GM23338 (cell line): ENCODE measurements at regions not wholly inside any gene's neighbourhood (a gene's known extent, or its start where the extent isn't known, plus 50 kb on each side); places are given as distances from the start of the nearest gene placed in this dataset.

Experiments used
- ATAC-seq: fragments of 200-7000 bp; cut with Tn5 transposase; 3 replicates; pipeline ENCODE4 v1.9.1; 2020
- DNase-seq: peaks from one replicate; pipeline ENCODE4 v3.0.0-alpha.2; 2015; ENCODE audit warnings: low spot score
- H2AFZ ChIP-seq: fragments of 200-600 bp; sonication (generic); 2 replicates; pipeline ENCODE4 v1.8.0; 2016; ENCODE audit warnings: antibody characterized with exemption, mild to moderate bottlenecking, moderate library complexity
- H3F3A ChIP-seq: fragments of 200-600 bp; sonication (generic); replicated peaks from 2 replicates; pipeline ENCODE4 v1.8.0; 2017; ENCODE audit warnings: antibody characterized with exemption, mixed run types, low read depth
- H3K27ac ChIP-seq: fragments of 200-600 bp; sonication (generic); 2 replicates; pipeline ENCODE4 v1.6.1; 2016; ENCODE audit warnings: low read depth
- H3K27me3 ChIP-seq: fragments of 200-600 bp; sonication (generic); 2 replicates; pipeline ENCODE4 v1.8.0; 2016; ENCODE audit warnings: mild to moderate bottlenecking, mixed run types, moderate library complexity; ENCODE audit not compliant: insufficient read depth
- H3K36me3 ChIP-seq: fragments of 200-600 bp; sonication (generic); 2 replicates; pipeline ENCODE4 v1.8.0; 2016; ENCODE audit warnings: mild to moderate bottlenecking; ENCODE audit not compliant: insufficient read depth
- H3K4me1 ChIP-seq: fragments of 200-600 bp; sonication (generic); 2 replicates; pipeline ENCODE4 v1.8.0; 2016; ENCODE audit warnings: mild to moderate bottlenecking, moderate library complexity; ENCODE audit not compliant: insufficient read depth
- H3K4me2 ChIP-seq: fragments of 200-600 bp; sonication (generic); 2 replicates; pipeline ENCODE4 v1.7.1; 2017; ENCODE audit warnings: mixed run types
- H3K4me3 ChIP-seq: fragments of 200-600 bp; sonication (generic); 2 replicates; pipeline ENCODE4 v1.6.1; 2016; ENCODE audit warnings: mixed run types
- H3K79me2 ChIP-seq: fragments of 200-600 bp; sonication (generic); replicated peaks from 2 replicates; pipeline ENCODE4 v1.8.0; 2017; ENCODE audit warnings: mild to moderate bottlenecking; ENCODE audit not compliant: insufficient read depth
- H3K9me2 ChIP-seq: fragments of 200-600 bp; sonication (generic); 2 replicates; pipeline ENCODE4 v1.8.0; 2017; ENCODE audit not compliant: insufficient read depth
- H4K20me1 ChIP-seq: fragments of 200-600 bp; sonication (generic); replicated peaks from 2 replicates; pipeline ENCODE4 v1.8.0; 2017; ENCODE audit warnings: mild to moderate bottlenecking; ENCODE audit not compliant: insufficient read depth
- H3K27ac Mint-ChIP-seq: 2 replicates; pipeline ENCODE4 v1.8.0; 2020; ENCODE audit warnings: inconsistent platforms, mild to moderate bottlenecking, moderate library complexity, mixed read lengths
- H3K27me3 Mint-ChIP-seq: 3 replicates; pipeline ENCODE4 v1.8.0; 2022; ENCODE audit warnings: low read depth, mild to moderate bottlenecking, moderate library complexity, mixed read lengths, inconsistent platforms; ENCODE audit not compliant: insufficient read depth, poor library complexity
- H3K36me3 Mint-ChIP-seq: 3 replicates; pipeline ENCODE4 v1.8.0; 2021; ENCODE audit warnings: low read depth, mild to moderate bottlenecking, inconsistent platforms, moderate library complexity, mixed read lengths
- H3K4me1 Mint-ChIP-seq: 3 replicates; pipeline ENCODE4 v1.8.0; 2020; ENCODE audit warnings: mild to moderate bottlenecking, inconsistent platforms, mixed read lengths
- H3K4me3 Mint-ChIP-seq: 3 replicates; pipeline ENCODE4 v1.8.0; 2021; ENCODE audit warnings: moderate library complexity, mild to moderate bottlenecking, inconsistent platforms, mixed read lengths
- H3K9me3 Mint-ChIP-seq: 3 replicates; pipeline ENCODE4 v1.8.0; 2020; ENCODE audit warnings: moderate library complexity, mild to moderate bottlenecking, inconsistent platforms, mixed read lengths
- CREB1 ChIP-seq: fragments of 250-450 bp; sonication (Bioruptor Pico); IDR thresholded peaks from 2 replicates; pipeline ENCODE4 v1.5.0; 2020; ENCODE audit warnings: low read depth, mild to moderate bottlenecking, moderate library complexity
- ETS1 ChIP-seq: IDR thresholded peaks from 2 replicates; pipeline ENCODE4 v1.6.1; 2016; ENCODE audit warnings: antibody characterized with exemption
- EZH2 ChIP-seq: fragments of 200-600 bp; sonication (generic); IDR thresholded peaks from one replicate; pipeline ENCODE4 v1.8.0; 2017; ENCODE audit warnings: antibody characterized with exemption, mild to moderate bottlenecking, low read depth; ENCODE audit not compliant: unreplicated experiment
- EZH2phosphoT487 ChIP-seq: fragments of 200-600 bp; sonication (generic); IDR thresholded peaks from one replicate; pipeline ENCODE4 v1.8.1; 2018; ENCODE audit warnings: antibody characterized with exemption; ENCODE audit not compliant: unreplicated experiment
- JUNB ChIP-seq: IDR thresholded peaks from one replicate; pipeline ENCODE4 v1.6.1; 2016; ENCODE audit warnings: antibody characterized with exemption; ENCODE audit not compliant: unreplicated experiment
- NANOG ChIP-seq: IDR thresholded peaks from 2 replicates; pipeline ENCODE4 v1.6.1; 2016; ENCODE audit warnings: antibody characterized with exemption, borderline replicate concordance
- POLR2AphosphoS5 ChIP-seq: IDR thresholded peaks from 2 replicates; pipeline ENCODE4 v1.6.1; 2016; ENCODE audit warnings: antibody characterized with exemption, low read depth
- REST ChIP-seq: IDR thresholded peaks from one replicate; pipeline ENCODE4 v1.6.1; 2018; ENCODE audit warnings: antibody characterized with exemption; ENCODE audit not compliant: unreplicated experiment
- ZNF331 ChIP-seq: fragments of 250-450 bp; sonication (Bioruptor Pico); IDR thresholded peaks from 2 replicates; pipeline ENCODE4 v1.5.0; 2020; ENCODE audit warnings: low read depth, mild to moderate bottlenecking, moderate library complexity
- ZNF462 ChIP-seq: fragments of 250-450 bp; sonication (Bioruptor Pico); IDR thresholded peaks from 2 replicates; pipeline ENCODE4 v1.5.0; 2020; ENCODE audit warnings: mild to moderate bottlenecking, moderate library complexity
- TF ChIP-seq, protein P1 (sequence below), 2 experiments: fragments of 200-600 bp in 1 of 2; sonication (generic) in 1 of 2; conservative IDR thresholded peaks; 2 replicates each; pipeline versions ENCODE4 v1.5.1 to v1.6.1; 2016 to 2017; ENCODE audit warnings: antibody characterized with exemption in 2 of 2, low read depth in 2 of 2, mild to moderate bottlenecking in 2 of 2, moderate library complexity in 1 of 2

DNA sequence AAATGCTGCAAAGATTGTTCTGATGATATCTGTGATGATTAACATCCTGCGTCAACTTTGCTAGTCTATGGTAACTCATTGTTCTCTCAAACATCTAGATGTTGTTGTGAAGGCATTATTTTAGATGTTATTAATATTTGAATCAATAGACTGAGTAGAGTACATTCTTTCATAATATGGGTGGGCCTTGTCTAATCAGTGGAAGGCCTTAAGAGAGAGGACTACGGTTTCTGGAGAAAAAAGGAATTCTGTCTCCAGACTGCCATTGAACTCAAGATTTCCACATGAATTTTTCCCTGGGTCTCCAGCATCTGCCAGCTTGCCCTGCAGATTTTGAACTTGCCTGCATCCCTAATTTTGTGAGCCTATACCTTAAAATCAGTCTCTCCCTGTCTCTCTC is 2381.1 kb upstream of the AGA start (continued):
- no peak for TF ChIP-seq CREB1 (CRISPR knock-in tag)
- TF ChIP-seq POLR2AphosphoS5: no peak
- TF ChIP-seq EZH2phosphoT487: no peak
- TF ChIP-seq ETS1: no peak
- no peak for TF ChIP-seq EZH2
- no peak for TF ChIP-seq JUNB
- no peak for TF ChIP-seq REST
- TF ChIP-seq NANOG: no peak

GRCh38 chr4:179831274-179831673 is 2389.0 kb upstream of the AGA start:
- H3K36me3 ChIP-seq: no peaks in the 10 kb centered on the region
- no peaks in the 10 kb centered on the region for H3K27me3 ChIP-seq
- H3K9me3 Mint-ChIP-seq: no peaks in the 10 kb centered on the region; the same call in 2 of the 3 replicates
- no peaks in the 10 kb centered on the region for H3K27me3 Mint-ChIP-seq
- H3K27ac Mint-ChIP-seq: no peak overlapping the region
- H3K4me3 Mint-ChIP-seq: no peak overlapping the region
- no peaks in the 10 kb centered on the region for H4K20me1 ChIP-seq
- no peaks in the 10 kb centered on the region for H3F3A ChIP-seq
- H3K36me3 Mint-ChIP-seq: no peaks in the 10 kb centered on the region
- ATAC-seq (no peak), DNase-seq (no peak)
- TF ChIP-seq CREB1 (CRISPR knock-in tag) (no peak), ZNF462 (CRISPR knock-in tag) (no peak), POLR2AphosphoS5 (no peak), EZH2 (no peak), ZNF331 (CRISPR knock-in tag) (no peak)
- TF ChIP-seq, protein P1, sequence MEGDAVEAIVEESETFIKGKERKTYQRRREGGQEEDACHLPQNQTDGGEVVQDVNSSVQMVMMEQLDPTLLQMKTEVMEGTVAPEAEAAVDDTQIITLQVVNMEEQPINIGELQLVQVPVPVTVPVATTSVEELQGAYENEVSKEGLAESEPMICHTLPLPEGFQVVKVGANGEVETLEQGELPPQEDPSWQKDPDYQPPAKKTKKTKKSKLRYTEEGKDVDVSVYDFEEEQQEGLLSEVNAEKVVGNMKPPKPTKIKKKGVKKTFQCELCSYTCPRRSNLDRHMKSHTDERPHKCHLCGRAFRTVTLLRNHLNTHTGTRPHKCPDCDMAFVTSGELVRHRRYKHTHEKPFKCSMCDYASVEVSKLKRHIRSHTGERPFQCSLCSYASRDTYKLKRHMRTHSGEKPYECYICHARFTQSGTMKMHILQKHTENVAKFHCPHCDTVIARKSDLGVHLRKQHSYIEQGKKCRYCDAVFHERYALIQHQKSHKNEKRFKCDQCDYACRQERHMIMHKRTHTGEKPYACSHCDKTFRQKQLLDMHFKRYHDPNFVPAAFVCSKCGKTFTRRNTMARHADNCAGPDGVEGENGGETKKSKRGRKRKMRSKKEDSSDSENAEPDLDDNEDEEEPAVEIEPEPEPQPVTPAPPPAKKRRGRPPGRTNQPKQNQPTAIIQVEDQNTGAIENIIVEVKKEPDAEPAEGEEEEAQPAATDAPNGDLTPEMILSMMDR (conservative IDR thresholded peaks at IDR 0.05; ENCODE audit: low read depth in 2 of 2): no peak
- H3K4me2 ChIP-seq: no peak overlapping the region
- H3K4me1 ChIP-seq: no peaks in the 10 kb centered on the region
- H3K4me1 Mint-ChIP-seq: no peaks in the 10 kb centered on the region
- no peak overlapping the region for H3K27ac ChIP-seq
- no peaks in the 10 kb centered on the region for H3K79me2 ChIP-seq
- 0 out of 2 replicates have a peak, but pooled peaks cover 3% of the 10 kb centered on the region for H3K9me2 ChIP-seq
- H2AFZ ChIP-seq: no peak overlapping the region
- no peak overlapping the region for H3K4me3 ChIP-seq
